GM19438 (cell line): ENCODE measurements at regions not wholly inside any gene's neighbourhood (a gene's known extent, or its start where the extent isn't known, plus 50 kb on each side); places are given as distances from the start of the nearest gene placed in this dataset.
"Not testable (repeated sequence)": the region's sequence is repeated elsewhere in the genome, so short reads cannot be mapped to it uniquely, and the experiment has no call there.

Experiments used
- ATAC-seq: cut with Tn5 transposase; IDR thresholded peaks from one replicate; pipeline ENCODE4 v1.9.1; 2021; ENCODE audit warnings: low read depth; ENCODE audit not compliant: unreplicated experiment

GRCh38 chr2:8346706-8347430 lies 335.0 kb upstream of the ID2 start:
- ATAC-seq = no peak

GRCh38 chr2:8348911-8349310 lies 332.9 kb upstream of the ID2 start:
- not testable (repeated sequence) for ATAC-seq

GRCh38 chr2:8352296-8352695 lies 329.6 kb upstream of the ID2 start:
- ATAC-seq = no peak

GRCh38 chr2:8352989-8353388 lies 328.9 kb upstream of the ID2 start:
- no peak for ATAC-seq

- ATAC-seq = no peak
Measured at GRCh38 chr2:8355102-8355859, 326.6 kb upstream of the ID2 start.

- ATAC-seq = no peak
Measured at GRCh38 chr2:8357738-8358518, 323.9 kb upstream of the ID2 start.

- ATAC-seq = no peak
Measured at GRCh38 chr2:8361930-8362329, 319.9 kb upstream of the ID2 start.

- no peak for ATAC-seq
Measured at GRCh38 chr2:8363161-8363560, 318.7 kb upstream of the ID2 start.

- ATAC-seq = no peak
Measured at GRCh38 chr2:8364668-8365067, 317.2 kb upstream of the ID2 start.

GRCh38 chr2:8365331-8365910 lies 316.4 kb upstream of the ID2 start:
- no peak for ATAC-seq

- ATAC-seq = no peak
Measured at GRCh38 chr2:8367833-8368232, 314.0 kb upstream of the ID2 start.

GRCh38 chr2:8368463-8368862 lies 313.4 kb upstream of the ID2 start:
- peak; percentile 75 for ATAC-seq

GRCh38 chr2:8369522-8369921 lies 312.3 kb upstream of the ID2 start:
- no peak for ATAC-seq

GRCh38 chr2:8370258-8370802 lies 311.5 kb upstream of the ID2 start:
- no peak for ATAC-seq

GRCh38 chr2:8371653-8372052 lies 310.2 kb upstream of the ID2 start:
- ATAC-seq = no peak

GRCh38 chr2:8374782-8375181 lies 307.1 kb upstream of the ID2 start:
- ATAC-seq = no peak

GRCh38 chr2:8376603-8377410 lies 305.0 kb upstream of the ID2 start:
- ATAC-seq = no peak

- ATAC-seq = no peak
Measured at GRCh38 chr2:8378016-8378810, 303.6 kb upstream of the ID2 start.

GRCh38 chr2:8379128-8379527 lies 302.7 kb upstream of the ID2 start:
- no peak for ATAC-seq
